GM19455 (cell line): ENCODE measurements at regions not wholly inside any gene's neighbourhood (a gene's known extent, or its start where the extent isn't known, plus 50 kb on each side); places are given as distances from the start of the nearest gene placed in this dataset.
"Not testable (repeated sequence)": the region's sequence is repeated elsewhere in the genome, so short reads cannot be mapped to it uniquely, and the experiment has no call there.

Experiments
- ATAC-seq: cut with Tn5 transposase; IDR thresholded peaks from one replicate; pipeline ENCODE4 v1.9.1; 2021; ENCODE audit not compliant: unreplicated experiment

DNA sequence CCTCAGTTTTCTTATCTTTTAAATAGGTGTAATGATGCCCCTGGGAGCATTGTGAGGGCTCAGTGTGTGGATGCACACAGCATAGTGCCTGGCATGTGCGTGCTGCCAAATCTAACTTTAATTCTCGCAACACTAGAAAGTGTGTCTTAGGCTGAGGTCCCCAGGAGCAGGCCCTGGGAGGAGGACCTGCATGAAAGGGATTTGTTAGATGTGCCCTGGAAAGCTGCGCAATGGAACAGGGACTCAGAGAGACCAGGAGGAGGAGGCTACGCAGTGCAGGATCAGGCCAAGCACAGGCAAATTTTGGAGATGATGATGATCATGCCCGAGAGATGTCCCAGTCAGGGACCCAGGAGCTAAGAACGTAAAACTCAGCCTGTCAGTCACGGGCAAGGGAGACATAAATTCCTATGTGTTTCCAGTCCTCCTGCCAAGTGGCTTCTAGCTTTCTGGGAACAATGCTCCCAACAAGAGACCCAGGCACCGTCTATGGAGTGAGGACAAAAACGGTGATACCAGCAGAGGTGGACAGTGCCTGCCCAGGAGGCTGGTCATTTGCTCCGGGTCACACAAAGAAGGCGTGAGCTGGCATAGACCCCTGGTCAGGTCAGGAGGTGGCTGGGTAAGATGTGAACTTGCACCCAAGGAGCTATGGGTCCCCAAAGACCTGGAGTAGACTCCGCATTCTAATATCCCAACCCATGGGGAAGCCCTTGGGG lies 352.2 kb upstream of the TNRC6C start:
- ATAC-seq, result no peak

DNA sequence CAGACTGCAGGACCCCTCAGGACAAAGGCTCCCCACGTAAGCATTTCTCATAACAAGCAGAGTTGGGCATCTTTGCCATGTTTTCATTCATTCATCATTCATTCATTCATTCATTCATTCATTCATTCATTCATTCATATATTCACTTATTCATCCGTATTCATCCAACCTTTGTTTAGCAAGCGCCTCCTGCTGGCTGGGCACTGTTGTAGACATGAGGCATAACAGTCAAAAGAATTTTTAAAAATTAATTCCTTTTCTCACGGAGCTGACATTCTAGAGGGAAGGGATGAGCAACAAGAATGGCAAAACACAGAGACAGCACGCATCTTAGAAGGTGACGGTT lies 351.7 kb upstream of the TNRC6C start:
- no peak for ATAC-seq

- no peak for ATAC-seq
Measured at GRCh38 chr17:77607606-77608005, 350.9 kb upstream of the TNRC6C start.

DNA sequence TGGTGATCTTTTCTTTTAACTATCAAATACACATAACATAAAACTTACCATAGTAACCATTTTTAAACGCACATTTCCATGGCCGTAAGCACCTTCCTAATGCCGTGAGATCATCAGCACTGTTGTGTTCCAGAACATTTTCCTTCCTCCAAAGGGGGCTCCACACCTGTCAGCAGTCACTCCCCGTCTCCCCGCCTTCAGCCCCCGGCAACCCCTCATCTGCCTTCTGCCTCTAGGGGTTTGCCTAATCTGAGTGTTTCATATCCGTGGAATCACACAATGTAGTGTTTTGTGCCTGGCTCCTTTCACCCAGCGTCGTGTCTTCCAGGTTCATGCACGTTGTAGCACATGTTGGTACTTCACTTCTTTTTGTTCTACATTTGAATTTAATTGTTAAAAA lies 350.1 kb upstream of the TNRC6C start:
- ATAC-seq, result no peak

DNA sequence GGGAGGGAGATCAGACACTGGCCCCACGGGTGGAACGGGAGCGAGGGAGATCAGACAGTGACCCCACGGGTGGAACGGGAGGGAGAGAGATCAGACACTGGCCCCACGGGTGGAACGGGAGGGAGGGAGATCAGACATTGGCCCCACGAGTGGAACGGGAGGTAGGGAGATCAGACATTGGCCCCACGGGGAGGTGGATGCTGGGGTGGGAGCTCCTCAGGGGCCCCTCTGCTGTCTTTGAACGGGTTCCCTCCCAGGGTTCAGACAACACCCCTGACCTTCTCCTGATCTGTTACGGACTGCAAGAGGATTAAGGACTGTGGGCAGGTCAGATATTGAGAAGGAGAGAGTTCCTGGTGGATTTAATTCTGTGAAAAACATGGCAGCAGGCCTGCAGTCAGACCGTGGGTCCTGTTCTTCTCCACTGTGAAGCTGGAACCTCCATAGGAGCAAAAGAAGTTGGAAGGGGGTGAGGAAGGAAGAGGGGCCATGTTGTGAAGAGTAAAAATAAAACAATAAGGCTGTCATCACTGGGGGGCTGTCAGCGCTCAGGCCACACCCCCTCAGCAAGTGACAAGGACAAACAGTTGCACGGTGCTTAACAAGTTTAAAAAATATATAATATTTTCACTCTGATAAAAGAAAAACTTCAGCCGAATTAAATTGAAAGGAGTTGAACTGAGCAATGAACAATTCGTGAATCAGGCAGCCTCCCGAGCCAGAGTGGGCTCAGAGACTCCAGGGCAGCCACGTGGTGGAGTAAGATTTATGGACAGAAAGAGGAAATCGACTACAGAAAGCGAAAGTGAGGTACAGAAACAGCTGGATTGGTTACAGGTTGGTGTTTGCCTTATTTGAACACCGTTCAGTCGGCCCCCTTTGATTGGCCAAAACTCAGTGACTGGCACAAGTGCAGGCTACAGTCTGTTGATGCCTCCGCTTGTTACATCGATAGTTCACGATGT lies 348.7 kb upstream of the TNRC6C start:
- no peak for ATAC-seq

GRCh38 chr17:77610518-77610893 lies 348.0 kb upstream of the TNRC6C start:
- no peak for ATAC-seq

DNA sequence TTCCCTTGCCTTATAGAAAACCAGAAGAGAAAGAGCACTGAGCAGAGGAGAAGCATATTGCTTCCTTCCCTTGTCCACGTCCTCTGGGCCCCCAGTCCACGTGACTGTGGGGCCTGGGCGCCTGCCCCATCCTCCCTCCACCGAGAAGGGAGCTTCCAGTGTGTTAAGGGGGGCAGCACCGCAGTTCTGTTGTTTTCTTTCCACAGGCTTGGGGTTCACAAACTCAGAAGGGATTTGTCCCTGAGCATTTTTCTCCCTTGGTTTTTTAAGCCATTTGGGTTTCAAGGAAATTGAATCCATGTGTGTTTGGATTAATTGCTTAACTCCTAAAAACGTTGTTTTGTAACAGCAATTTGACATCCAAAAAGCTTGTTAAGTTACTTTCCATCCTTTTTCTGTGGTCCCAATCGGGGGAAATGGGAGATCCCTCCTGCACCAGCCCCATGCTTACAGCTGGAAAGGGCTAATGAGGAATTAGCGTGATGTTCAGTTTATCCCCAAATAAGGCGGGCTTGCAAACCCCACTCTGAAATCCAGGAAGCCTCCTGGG lies 347.5 kb upstream of the TNRC6C start:
- ATAC-seq, result no peak

GRCh38 chr17:77611791-77612502 lies 346.6 kb upstream of the TNRC6C start:
- no peak for ATAC-seq

GRCh38 chr17:77613218-77613617 lies 345.3 kb upstream of the TNRC6C start:
- ATAC-seq, result no peak

- ATAC-seq, result no peak
Measured at GRCh38 chr17:77613627-77614026, 344.9 kb upstream of the TNRC6C start.

DNA sequence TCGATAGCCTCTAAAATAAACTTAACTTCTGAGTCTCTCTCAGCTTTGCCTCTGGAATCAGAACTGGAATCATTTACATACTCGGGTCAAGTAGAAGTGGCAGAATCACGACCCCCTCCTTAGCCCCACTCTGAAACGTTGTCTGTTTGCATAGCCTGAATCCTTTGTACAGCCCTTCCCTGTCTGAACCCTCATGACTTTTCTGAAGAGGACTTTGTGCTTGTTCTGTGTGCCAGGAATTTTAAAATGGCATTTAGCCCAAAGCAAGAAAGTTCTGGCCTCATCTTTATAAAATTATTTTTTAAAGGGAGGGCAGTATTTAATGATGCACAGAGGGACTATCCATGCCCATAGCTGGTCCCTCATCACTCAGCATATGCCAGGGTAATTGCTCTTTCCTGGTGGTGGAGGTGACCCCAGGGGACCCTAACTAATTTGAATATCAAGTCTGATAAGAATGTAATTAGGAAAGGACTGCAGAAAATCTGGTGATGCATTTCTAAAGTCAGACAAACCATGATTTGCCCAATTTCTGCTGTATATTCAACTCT lies 342.7 kb upstream of the TNRC6C start:
- ATAC-seq, result no peak

DNA sequence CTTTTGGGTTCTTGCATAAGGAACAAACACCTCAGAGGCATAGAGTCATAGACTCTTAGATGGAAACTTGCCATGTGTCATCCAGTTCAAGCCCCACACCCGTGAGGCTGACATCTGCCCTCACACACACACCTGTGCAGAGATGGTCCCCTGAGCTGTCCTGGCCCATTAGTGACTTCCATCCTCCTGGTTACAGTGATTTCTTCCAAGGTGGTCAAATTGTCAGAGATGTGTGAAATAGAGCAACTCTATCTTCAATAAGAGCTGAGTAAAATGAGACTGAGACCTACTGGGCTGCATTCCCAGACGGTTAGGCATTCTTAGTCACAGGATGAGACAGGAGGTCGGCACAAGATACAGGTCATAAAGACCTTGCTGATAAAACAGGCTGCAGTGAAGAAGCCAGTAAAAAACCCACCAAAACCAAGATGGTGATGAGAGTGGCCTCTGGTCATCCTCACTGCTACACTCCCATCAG lies 342.2 kb upstream of the TNRC6C start:
- no peak for ATAC-seq

- no peak for ATAC-seq
Measured at GRCh38 chr17:77617516-77617915, 341.0 kb upstream of the TNRC6C start.

DNA sequence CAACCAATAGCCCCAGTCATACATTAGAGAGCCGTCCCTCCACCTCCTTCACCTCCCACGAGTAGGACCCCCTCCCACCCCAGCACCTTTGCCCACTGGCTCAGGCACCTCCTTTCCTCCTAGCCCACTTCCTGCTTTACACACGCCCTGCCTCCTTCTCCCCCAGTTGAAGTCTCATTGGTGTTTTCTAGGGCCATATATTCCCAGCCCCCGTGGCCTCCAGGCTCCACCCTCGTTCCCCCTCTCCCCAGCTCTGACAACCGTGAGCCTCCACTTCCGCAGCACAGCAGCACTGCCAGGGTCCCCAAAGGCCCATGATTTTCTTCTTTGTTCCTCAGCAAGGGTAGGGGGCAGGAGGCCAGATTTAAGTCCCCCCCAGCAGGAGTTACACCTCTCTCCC lies 340.3 kb upstream of the TNRC6C start:
- ATAC-seq, result no peak

- ATAC-seq, result no peak
Measured at GRCh38 chr17:77618731-77619130, 339.8 kb upstream of the TNRC6C start.

DNA sequence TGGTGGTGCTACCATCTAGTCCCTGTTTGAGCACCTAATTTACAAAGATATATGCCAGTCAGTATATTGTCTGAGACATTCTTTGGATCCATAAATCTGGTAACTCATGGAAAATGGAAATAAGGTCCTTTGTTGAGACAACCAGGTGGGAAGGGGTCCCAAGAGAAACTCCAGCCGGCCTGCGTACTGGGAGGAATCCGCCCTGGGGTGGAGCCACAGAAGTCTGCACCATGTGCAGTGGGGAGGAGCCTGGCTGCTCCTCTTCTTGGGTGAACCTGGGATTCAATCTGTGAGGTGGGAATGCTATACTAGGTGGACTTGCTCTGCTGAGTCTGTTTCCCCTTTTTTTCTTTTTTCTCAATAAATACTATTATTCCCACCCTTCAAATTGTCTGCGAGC lies 339.2 kb upstream of the TNRC6C start:
- ATAC-seq, result no peak

DNA sequence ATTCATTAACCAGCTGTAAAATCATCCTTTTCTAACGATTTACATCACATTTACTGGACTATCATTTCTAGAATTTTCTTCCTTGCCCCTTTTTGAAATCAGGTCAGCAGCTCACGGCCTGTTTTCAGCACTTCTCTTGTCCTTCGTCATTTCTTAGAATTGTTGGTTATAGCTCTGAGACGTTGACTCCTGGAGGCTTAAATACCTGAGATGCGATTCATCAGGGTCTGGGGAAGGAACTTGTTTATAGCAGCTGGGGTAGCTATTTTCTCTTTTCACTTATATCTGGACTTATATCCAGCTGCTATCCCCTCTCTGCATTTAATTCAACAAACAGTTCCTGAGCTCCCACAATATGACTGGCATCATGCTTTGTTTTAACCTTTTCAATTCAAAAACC lies 338.7 kb upstream of the TNRC6C start:
- no peak for ATAC-seq

- ATAC-seq, result no peak
Measured at GRCh38 chr17:77620282-77620681, 338.2 kb upstream of the TNRC6C start.

GRCh38 chr17:77622084-77622483 lies 336.4 kb upstream of the TNRC6C start:
- ATAC-seq, result not testable (repeated sequence)

DNA sequence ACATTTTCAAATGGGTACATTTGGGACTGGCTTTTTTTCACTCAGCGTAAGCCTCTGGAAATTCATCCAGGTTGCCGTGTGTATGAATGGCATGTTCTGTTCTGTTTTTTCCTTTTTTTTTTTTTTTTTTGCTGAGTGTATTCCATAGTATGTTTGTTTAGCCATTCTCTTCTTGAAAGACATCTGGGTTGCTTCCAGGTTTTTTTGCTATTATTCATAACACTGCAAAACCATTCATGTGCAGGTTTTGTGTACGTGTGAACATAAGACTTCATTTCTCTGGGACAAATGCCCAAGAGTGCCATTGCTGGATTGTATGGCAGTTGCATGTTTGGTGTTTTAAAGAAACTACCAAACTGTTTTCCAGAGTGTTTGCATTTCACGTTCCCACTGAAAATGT lies 335.9 kb upstream of the TNRC6C start:
- no peak for ATAC-seq

DNA sequence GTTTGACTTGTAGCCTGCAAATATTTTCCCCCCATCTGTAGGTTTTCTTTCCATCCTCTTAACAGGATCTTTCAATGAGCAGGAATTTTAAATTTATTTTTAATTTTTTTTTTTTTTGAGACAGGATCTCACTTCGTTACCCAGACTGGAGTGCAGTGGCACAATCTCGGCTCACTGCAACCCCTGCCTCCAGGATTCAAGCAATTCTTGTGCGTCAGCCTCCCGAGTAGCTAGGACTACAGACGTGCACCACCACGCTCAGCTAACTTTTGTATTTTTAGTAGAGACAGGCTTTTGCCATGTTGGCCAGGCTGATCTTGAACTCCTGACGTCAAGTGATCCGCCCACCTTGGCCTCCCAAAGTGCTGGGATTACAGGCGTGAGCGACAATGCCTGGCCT lies 335.2 kb upstream of the TNRC6C start:
- ATAC-seq, result not testable (repeated sequence)
